ENCODE measurements at regions not wholly inside any gene's neighbourhood (a gene's known extent, or its start where the extent isn't known, plus 50 kb on each side); places are given as distances from the start of the nearest gene placed in this dataset.

DNA sequence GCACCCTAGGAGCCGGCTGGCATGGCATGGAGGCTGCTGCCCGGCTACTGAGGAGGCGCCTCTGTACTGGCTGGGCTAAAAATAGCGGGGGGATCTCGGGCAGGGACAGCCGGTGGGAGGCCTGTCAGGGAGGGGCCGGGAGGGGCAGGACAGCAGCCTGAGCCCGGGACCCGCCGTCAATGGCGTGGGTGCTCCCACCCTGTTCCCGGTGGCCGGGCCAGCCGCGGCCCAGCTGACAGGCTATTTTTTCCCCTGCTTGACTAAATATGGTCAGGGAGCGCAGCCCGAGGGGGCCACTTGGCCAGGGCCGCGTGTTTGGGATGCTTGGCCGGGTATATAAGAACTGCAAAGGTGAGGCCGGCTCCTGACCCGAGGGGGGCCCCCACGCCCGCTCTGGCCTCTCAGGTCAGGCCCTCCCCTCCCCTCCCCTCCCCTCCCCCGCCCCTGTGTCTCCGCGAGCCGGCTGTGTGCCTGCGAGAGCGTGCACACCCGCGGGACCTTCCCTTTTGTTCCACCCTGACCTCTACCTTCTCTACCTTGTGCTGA, 74.4 kb upstream of the GATA5 start:
- FAIRE-seq (no peak), DNase-seq (ENCODE audit: low spot score) (no peak), ATAC-seq (no peak)
- Histone ChIP-seq H3K9me3 (ENCODE audit: low read length) (no peaks in the 10 kb centered on the region), H3K4me1 (ENCODE audit: insufficient read depth, low read length) (peaks cover 8% of the 10 kb centered on the region), H3K4me3 (replicated peaks in 1 of 3; ENCODE audit: insufficient read depth in 1 of 3, low read depth in 2 of 3, low read length in 3 of 3) (no peak overlapping the region), H3K36me3 (replicated peaks in 1 of 2; ENCODE audit: control insufficient read depth in 1 of 2, insufficient read depth in 2 of 2, low read length in 2 of 2) (no peaks in the 10 kb centered on the region), H3K9ac (ENCODE audit: insufficient read depth, low read depth, low read length) (no peak overlapping the region), H3K27me3 (ENCODE audit: control insufficient read depth in 1 of 2, insufficient read depth in 2 of 2, low read length in 2 of 2) (peaks cover 59 to 83% of the 10 kb centered on the region in 2 experiments), H2AFZ (ENCODE audit: low read length) (no peak overlapping the region), H3K27ac (ENCODE audit: extremely low read length, insufficient read depth, low read length) (no peak overlapping the region), H4K20me1 (ENCODE audit: insufficient read depth, low read length) (peaks cover 2% of the 10 kb centered on the region; the same call in 1 of the 2 replicates), H3K4me2 (ENCODE audit: low read depth, low read length) (no peak overlapping the region), H3K79me2 (ENCODE audit: insufficient read depth, low read length) (no peaks in the 10 kb centered on the region)
- intact Hi-C loops (cut with micrococcal nuclease; ENCODE audit: unreplicated experiment), result no loop called here
- in situ Hi-C loops (cut with HindIII; ENCODE audit: extremely low pct_ligation_motif_present, low pct_unique_long_range_greater_than_20kb), result no loop called here
- WGBS (ENCODE audit: low lambda C conversion rate), result 12% methylated on average over 29 of the region's 32 CpGs
- POLR2A ChIA-PET, result no interaction called here
- CTCF ChIA-PET (ENCODE audit: low intra/inter-chr PET ratio, low total read pairs), result no interaction called here
- peak; percentile 73 for TF ChIP-seq HNRNPK (IDR thresholded peaks at IDR 0.05; ENCODE audit: low read depth, low read length, poor library complexity, severe bottlenecking)
- no peak for TF ChIP-seq MTA3 (CRISPR knock-in tag; IDR thresholded peaks at IDR 0.05)
- TF ChIP-seq SRF (IDR thresholded peaks at IDR 0.05; ENCODE audit: low read depth, low read length), result peak; percentile 64; the same call in 1 of the 2 replicates
- BruUV-seq (replicated peaks), result no TSS peak

GRCh38 chr20:62551407-62552323, 75.9 kb upstream of the GATA5 start:
- Histone ChIP-seq H3K4me3 (replicated peaks in 1 of 3; ENCODE audit: insufficient read depth in 1 of 3, low read depth in 2 of 3, low read length in 3 of 3) (no peak overlapping the region), H3K36me3 (replicated peaks in 1 of 2; ENCODE audit: control insufficient read depth in 1 of 2, insufficient read depth in 2 of 2, low read length in 2 of 2) (no peaks in the 10 kb centered on the region), H2AFZ (ENCODE audit: low read length) (no peak overlapping the region), H3K4me2 (ENCODE audit: low read depth, low read length) (no peak overlapping the region), H4K20me1 (ENCODE audit: insufficient read depth, low read length) (peaks cover 2% of the 10 kb centered on the region; the same call in 1 of the 2 replicates), H3K79me2 (ENCODE audit: insufficient read depth, low read length) (no peaks in the 10 kb centered on the region), H3K27me3 (ENCODE audit: control insufficient read depth in 1 of 2, insufficient read depth in 2 of 2, low read length in 2 of 2) (peaks cover 67 to 98% of the 10 kb centered on the region in 2 experiments), H3K9me3 (ENCODE audit: low read length) (no peaks in the 10 kb centered on the region), H3K4me1 (ENCODE audit: insufficient read depth, low read length) (peaks cover 20% of the 10 kb centered on the region), H3K27ac (ENCODE audit: extremely low read length, insufficient read depth, low read length) (no peak overlapping the region), H3K9ac (ENCODE audit: insufficient read depth, low read depth, low read length) (no peak overlapping the region)
- BruUV-seq (replicated peaks), result no TSS peak
- no peak for FAIRE-seq
- ChIA-PET POLR2A (no interaction called here), CTCF (ENCODE audit: low intra/inter-chr PET ratio, low total read pairs) (no interaction called here)
- in situ Hi-C loops (cut with HindIII; ENCODE audit: extremely low pct_ligation_motif_present, low pct_unique_long_range_greater_than_20kb) (no loop called here), intact Hi-C loops (cut with micrococcal nuclease; ENCODE audit: unreplicated experiment) (no loop called here)
- ATAC-seq, result no peak
- no peak for DNase-seq (ENCODE audit: low spot score)
- TF ChIP-seq ZBED4 (CRISPR knock-in tag; IDR thresholded peaks at IDR 0.05; ENCODE audit: borderline replicate concordance), result no peak
- 0 out of 2 replicates have a peak, but pooled peaks have one; percentile 52 for TF ChIP-seq MTF2 (CRISPR knock-in tag; IDR thresholded peaks at IDR 0.05; ENCODE audit: borderline replicate concordance)
- TF ChIP-seq ZNF446 (CRISPR knock-in tag; IDR thresholded peaks at IDR 0.05), result no peak
- no peak for TF ChIP-seq ZNF703 (CRISPR knock-in tag; IDR thresholded peaks at IDR 0.05; ENCODE audit: borderline replicate concordance)
- no peak for TF ChIP-seq JARID2 (CRISPR knock-in tag; IDR thresholded peaks at IDR 0.05; ENCODE audit: insufficient replicate concordance)
- TF ChIP-seq ZNF530 (CRISPR knock-in tag; IDR thresholded peaks at IDR 0.05; ENCODE audit: low read depth), result no peak
- peak; percentile 83 for TF ChIP-seq EZH2 (conservative IDR thresholded peaks at IDR 0.05; ENCODE audit: low read depth, low read length)
- no peak for TF ChIP-seq TEAD3 (CRISPR knock-in tag; optimal IDR thresholded peaks at IDR 0.05; ENCODE audit: borderline replicate concordance)
- no peak for TF ChIP-seq CBX1 (IDR thresholded peaks at IDR 0.05; ENCODE audit: low read depth)
- TF ChIP-seq SALL2 (CRISPR knock-in tag; IDR thresholded peaks at IDR 0.05), result no peak
- WGBS (ENCODE audit: low lambda C conversion rate), result 36% methylated on average over 37 of the region's 47 CpGs

Measured in HepG2 (cell line).